ENCODE measurements at regions not wholly inside any gene's neighbourhood (a gene's known extent, or its start where the extent isn't known, plus 50 kb on each side); places are given as distances from the start of the nearest gene placed in this dataset.

DNA sequence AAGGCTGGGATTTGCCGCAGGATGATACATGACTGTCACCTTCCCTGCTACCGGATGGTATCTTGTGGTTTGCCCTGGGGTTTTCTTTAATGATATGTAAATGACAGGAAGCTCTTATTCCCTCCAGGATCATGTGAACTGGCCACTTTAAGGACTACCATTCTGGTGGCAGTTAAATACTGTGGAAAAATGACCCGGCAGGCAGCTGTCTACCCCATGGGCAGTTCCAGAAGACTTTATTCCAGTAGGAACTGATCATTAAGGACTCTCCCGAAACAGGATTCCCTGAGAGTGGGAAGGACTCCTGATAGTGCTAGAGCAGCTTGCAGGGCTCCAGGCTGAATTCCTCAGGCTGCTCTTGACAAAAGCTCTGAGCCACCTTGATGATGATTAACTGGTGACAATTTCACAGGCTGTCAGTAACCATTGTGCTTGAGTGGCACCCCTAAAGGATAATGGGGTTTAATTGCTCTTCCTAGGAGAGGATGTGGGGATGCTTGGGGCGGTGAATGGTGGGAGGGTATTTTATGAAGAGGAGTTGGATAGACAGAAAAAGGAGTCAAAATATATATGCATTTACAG, 212.0 kb downstream of the CPS1 start:
- no peak for TF ChIP-seq MYC (IDR thresholded peaks at IDR 0.05; ENCODE audit: low read depth, low read length)
- TF ChIP-seq, protein P1, sequence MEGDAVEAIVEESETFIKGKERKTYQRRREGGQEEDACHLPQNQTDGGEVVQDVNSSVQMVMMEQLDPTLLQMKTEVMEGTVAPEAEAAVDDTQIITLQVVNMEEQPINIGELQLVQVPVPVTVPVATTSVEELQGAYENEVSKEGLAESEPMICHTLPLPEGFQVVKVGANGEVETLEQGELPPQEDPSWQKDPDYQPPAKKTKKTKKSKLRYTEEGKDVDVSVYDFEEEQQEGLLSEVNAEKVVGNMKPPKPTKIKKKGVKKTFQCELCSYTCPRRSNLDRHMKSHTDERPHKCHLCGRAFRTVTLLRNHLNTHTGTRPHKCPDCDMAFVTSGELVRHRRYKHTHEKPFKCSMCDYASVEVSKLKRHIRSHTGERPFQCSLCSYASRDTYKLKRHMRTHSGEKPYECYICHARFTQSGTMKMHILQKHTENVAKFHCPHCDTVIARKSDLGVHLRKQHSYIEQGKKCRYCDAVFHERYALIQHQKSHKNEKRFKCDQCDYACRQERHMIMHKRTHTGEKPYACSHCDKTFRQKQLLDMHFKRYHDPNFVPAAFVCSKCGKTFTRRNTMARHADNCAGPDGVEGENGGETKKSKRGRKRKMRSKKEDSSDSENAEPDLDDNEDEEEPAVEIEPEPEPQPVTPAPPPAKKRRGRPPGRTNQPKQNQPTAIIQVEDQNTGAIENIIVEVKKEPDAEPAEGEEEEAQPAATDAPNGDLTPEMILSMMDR (IDR thresholded peaks at IDR 0.05; ENCODE audit: low read depth, low read length) = no peak
- TF ChIP-seq POLR2A (IDR thresholded peaks at IDR 0.05; ENCODE audit: extremely low read depth, insufficient read length) = no peak

Data from NB4 (cell line).